ENCODE measurements at regions not wholly inside any gene's neighbourhood (a gene's known extent, or its start where the extent isn't known, plus 50 kb on each side); places are given as distances from the start of the nearest gene placed in this dataset.

DNA sequence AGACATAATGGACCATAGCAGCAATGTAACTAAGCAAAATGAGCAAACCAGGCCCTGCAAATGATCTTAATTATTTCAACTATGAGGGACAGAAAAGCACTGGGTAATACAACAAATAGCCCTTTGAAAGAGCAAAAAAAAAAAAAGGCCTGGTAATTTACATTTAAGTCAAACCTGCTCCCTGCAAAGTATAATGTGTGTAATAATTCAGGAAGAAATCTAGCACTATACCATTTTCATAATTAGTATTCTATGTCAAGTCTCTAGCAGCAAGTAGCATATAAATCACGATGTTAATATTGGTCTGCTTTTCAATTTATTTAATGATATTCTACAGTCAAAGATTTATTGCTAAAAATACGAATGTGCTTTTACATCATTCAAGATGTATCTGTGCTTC is 489.6 kb downstream of the BMP2 start:
- TF ChIP-seq EZH2phosphoT487 (IDR thresholded peaks at IDR 0.05; ENCODE audit: borderline replicate concordance), result no peak
- TF ChIP-seq, protein P1, sequence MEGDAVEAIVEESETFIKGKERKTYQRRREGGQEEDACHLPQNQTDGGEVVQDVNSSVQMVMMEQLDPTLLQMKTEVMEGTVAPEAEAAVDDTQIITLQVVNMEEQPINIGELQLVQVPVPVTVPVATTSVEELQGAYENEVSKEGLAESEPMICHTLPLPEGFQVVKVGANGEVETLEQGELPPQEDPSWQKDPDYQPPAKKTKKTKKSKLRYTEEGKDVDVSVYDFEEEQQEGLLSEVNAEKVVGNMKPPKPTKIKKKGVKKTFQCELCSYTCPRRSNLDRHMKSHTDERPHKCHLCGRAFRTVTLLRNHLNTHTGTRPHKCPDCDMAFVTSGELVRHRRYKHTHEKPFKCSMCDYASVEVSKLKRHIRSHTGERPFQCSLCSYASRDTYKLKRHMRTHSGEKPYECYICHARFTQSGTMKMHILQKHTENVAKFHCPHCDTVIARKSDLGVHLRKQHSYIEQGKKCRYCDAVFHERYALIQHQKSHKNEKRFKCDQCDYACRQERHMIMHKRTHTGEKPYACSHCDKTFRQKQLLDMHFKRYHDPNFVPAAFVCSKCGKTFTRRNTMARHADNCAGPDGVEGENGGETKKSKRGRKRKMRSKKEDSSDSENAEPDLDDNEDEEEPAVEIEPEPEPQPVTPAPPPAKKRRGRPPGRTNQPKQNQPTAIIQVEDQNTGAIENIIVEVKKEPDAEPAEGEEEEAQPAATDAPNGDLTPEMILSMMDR (conservative IDR thresholded peaks at IDR 0.05; ENCODE audit: low read length), result no peak
